Lower leg skin (tissue), 3 donors: ENCODE measurements at regions not wholly inside any gene's neighbourhood (a gene's known extent, or its start where the extent isn't known, plus 50 kb on each side); places are given as distances from the start of the nearest gene placed in this dataset.

ENCODE experiments used
- POLR2A ChIP-seq, 2 donors: fragments of 450-650 bp; IDR thresholded peaks; one replicate each; pipeline ENCODE4 v1.6.1; 2016 to 2017; ENCODE audit warnings: antibody characterized with exemption in 2 of 2, mild to moderate bottlenecking in 1 of 2, moderate library complexity in 1 of 2
- TF ChIP-seq, protein P1 (sequence below), 3 donors: fragments of 450-650 bp; IDR thresholded peaks; one replicate each; pipeline ENCODE4 v1.5.1; 2016; ENCODE audit warnings: antibody characterized with exemption in 3 of 3, mild to moderate bottlenecking in 3 of 3, moderate library complexity in 2 of 3

DNA sequence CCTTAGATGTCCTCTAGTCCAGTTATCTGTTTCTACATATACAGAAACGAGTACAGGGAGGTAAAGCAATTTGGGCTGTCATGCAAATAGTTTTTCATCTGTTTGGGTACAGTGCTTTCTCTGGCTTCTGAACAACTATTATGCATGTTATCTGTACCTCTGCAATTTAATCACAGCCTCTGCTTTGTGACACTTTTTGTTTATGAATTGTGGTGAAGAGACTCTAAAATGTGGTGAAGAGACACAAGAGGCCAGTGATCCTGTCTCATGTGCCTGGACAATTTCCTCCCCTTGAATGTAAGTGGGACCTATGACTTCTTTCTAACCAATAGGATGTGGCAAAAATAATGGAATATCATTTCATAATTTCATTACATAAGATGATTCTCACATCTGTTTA lies 130.3 kb upstream of the ARHGAP42 start:
- TF ChIP-seq, protein P1, sequence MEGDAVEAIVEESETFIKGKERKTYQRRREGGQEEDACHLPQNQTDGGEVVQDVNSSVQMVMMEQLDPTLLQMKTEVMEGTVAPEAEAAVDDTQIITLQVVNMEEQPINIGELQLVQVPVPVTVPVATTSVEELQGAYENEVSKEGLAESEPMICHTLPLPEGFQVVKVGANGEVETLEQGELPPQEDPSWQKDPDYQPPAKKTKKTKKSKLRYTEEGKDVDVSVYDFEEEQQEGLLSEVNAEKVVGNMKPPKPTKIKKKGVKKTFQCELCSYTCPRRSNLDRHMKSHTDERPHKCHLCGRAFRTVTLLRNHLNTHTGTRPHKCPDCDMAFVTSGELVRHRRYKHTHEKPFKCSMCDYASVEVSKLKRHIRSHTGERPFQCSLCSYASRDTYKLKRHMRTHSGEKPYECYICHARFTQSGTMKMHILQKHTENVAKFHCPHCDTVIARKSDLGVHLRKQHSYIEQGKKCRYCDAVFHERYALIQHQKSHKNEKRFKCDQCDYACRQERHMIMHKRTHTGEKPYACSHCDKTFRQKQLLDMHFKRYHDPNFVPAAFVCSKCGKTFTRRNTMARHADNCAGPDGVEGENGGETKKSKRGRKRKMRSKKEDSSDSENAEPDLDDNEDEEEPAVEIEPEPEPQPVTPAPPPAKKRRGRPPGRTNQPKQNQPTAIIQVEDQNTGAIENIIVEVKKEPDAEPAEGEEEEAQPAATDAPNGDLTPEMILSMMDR (IDR thresholded peaks at IDR 0.05) = no peak
- TF ChIP-seq POLR2A (IDR thresholded peaks at IDR 0.05) = no peak
